Endothelial cell (in vitro differentiated cells): ENCODE measurements at regions not wholly inside any gene's neighbourhood (a gene's known extent, or its start where the extent isn't known, plus 50 kb on each side); places are given as distances from the start of the nearest gene placed in this dataset.

Experiments
- DNase-seq: peaks from one replicate; pipeline ENCODE4 v3.0.0; 2021; ENCODE audit warnings: low spot score
- H3K27ac Mint-ChIP-seq: one replicate; pipeline ENCODE4 v1.8.0; 2021; ENCODE audit warnings: mixed read lengths, inconsistent platforms; ENCODE audit not compliant: unreplicated experiment
- H3K27me3 Mint-ChIP-seq: one replicate; pipeline ENCODE4 v1.8.0; 2021; ENCODE audit warnings: mild to moderate bottlenecking, moderate library complexity, mixed read lengths, inconsistent platforms; ENCODE audit not compliant: unreplicated experiment
- H3K36me3 Mint-ChIP-seq: one replicate; pipeline ENCODE4 v1.8.0; 2021; ENCODE audit warnings: mild to moderate bottlenecking, low read depth, mixed read lengths, inconsistent platforms; ENCODE audit not compliant: unreplicated experiment
- H3K4me1 Mint-ChIP-seq: one replicate; pipeline ENCODE4 v1.8.0; 2021; ENCODE audit warnings: mild to moderate bottlenecking, mixed read lengths, inconsistent platforms; ENCODE audit not compliant: unreplicated experiment
- H3K4me3 Mint-ChIP-seq: one replicate; pipeline ENCODE4 v1.8.0; 2021; ENCODE audit warnings: mild to moderate bottlenecking, mixed read lengths, inconsistent platforms; ENCODE audit not compliant: unreplicated experiment
- H3K9me3 Mint-ChIP-seq: one replicate; pipeline ENCODE4 v1.8.0; 2021; ENCODE audit warnings: mixed read lengths, inconsistent platforms; ENCODE audit not compliant: unreplicated experiment
- CTCF ChIP-seq: fragments of 200-600 bp; sonication (generic); IDR thresholded peaks from one replicate; pipeline ENCODE4 v1.5.0; 2021; ENCODE audit warnings: antibody characterized with exemption; ENCODE audit not compliant: unreplicated experiment

- H3K27ac Mint-ChIP-seq: no peak overlapping the region
- H3K4me3 Mint-ChIP-seq: no peak overlapping the region
- no peaks in the 10 kb centered on the region for H3K9me3 Mint-ChIP-seq
- DNase-seq: no peak
- no peaks in the 10 kb centered on the region for H3K4me1 Mint-ChIP-seq
- peaks cover 5% of the 10 kb centered on the region for H3K27me3 Mint-ChIP-seq
- H3K36me3 Mint-ChIP-seq: no peaks in the 10 kb centered on the region
- no peak for TF ChIP-seq CTCF
These were observed 184.9 kb upstream of the MYL2 start for GRCh38 chr12:111105294-111105693.

GRCh38 chr12:111103583-111103982 lies 183.2 kb upstream of the MYL2 start:
- no peak for DNase-seq
- H3K36me3 Mint-ChIP-seq: no peaks in the 10 kb centered on the region
- no peak for TF ChIP-seq CTCF
- no peaks in the 10 kb centered on the region for H3K9me3 Mint-ChIP-seq
- H3K27me3 Mint-ChIP-seq: peaks cover 6% of the 10 kb centered on the region
- H3K4me1 Mint-ChIP-seq: no peaks in the 10 kb centered on the region
- H3K27ac Mint-ChIP-seq: no peak overlapping the region
- no peak overlapping the region for H3K4me3 Mint-ChIP-seq

- no peaks in the 10 kb centered on the region for H3K9me3 Mint-ChIP-seq
- TF ChIP-seq CTCF: no peak
These were observed 181.8 kb upstream of the MYL2 start for GRCh38 chr12:111102102-111102739.

GRCh38 chr12:111101003-111101402 lies 180.6 kb upstream of the MYL2 start:
- no peaks in the 10 kb centered on the region for H3K4me1 Mint-ChIP-seq
- H3K27ac Mint-ChIP-seq: no peak overlapping the region
- TF ChIP-seq CTCF: no peak
- DNase-seq: no peak
- peaks cover 6% of the 10 kb centered on the region for H3K27me3 Mint-ChIP-seq
- H3K36me3 Mint-ChIP-seq: no peaks in the 10 kb centered on the region
- H3K4me3 Mint-ChIP-seq: no peak overlapping the region
- H3K9me3 Mint-ChIP-seq: no peaks in the 10 kb centered on the region

More at GRCh38 chr12:111102102-111102739, 181.8 kb upstream of the MYL2 start:
- no peaks in the 10 kb centered on the region for H3K4me1 Mint-ChIP-seq
- no peaks in the 10 kb centered on the region for H3K36me3 Mint-ChIP-seq
- H3K27ac Mint-ChIP-seq: no peak overlapping the region
- H3K4me3 Mint-ChIP-seq: no peak overlapping the region
- peaks cover 6% of the 10 kb centered on the region for H3K27me3 Mint-ChIP-seq
- DNase-seq: no peak

GRCh38 chr12:111100554-111100953 lies 180.2 kb upstream of the MYL2 start:
- H3K9me3 Mint-ChIP-seq: no peaks in the 10 kb centered on the region
- TF ChIP-seq CTCF: no peak
- H3K27me3 Mint-ChIP-seq: peaks cover 6% of the 10 kb centered on the region
- no peaks in the 10 kb centered on the region for H3K36me3 Mint-ChIP-seq
- no peaks in the 10 kb centered on the region for H3K4me1 Mint-ChIP-seq
- DNase-seq: no peak
- no peak overlapping the region for H3K4me3 Mint-ChIP-seq
- no peak overlapping the region for H3K27ac Mint-ChIP-seq
